NCI-H524 treated with DMSO at 0.1 percent for 48 hours (cell line): ENCODE measurements at regions not wholly inside any gene's neighbourhood (a gene's known extent, or its start where the extent isn't known, plus 50 kb on each side); places are given as distances from the start of the nearest gene placed in this dataset.

Source experiments
- DNase-seq: peaks from one replicate; lab custom pipeline; 2025; lab: John Stamatoyannopoulos, UW

GRCh38 chr1:172887162-172887561 lies 163.6 kb downstream of the TNFSF18 start:
- DNase-seq, result no peak

DNA sequence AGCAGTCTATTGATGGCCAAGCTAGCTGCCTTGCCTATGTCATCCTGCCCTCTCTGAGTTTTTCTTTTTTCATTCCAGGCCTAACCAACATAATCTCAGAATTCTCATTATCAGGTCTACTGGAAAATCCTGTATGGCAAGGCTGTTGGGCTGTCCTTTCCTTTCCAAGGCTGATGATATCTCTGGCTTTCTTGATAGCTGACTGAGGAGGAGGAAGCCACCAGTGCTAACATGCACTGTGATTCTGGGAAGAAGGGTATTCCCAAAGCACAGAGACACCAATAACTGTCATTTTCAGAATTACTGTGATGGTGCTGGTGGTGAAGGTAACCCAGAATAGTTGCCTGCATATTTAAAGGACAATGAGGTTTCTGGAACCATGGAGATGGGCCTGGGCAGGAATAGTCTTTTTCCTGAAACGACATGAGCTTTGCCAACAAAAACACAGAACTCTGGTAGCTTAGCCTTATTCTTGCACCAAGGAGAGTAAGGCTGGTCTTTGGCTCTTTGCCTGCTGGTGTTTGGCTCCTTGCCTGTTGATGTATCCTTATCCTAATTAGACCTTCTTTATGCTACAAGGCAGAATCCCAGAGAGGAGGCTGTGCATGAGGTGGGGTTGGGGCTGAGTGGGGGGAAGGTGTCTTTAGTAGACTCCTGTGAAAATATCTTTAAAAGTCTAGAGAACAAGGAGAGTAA lies 157.4 kb downstream of the TNFSF18 start:
- no peak for DNase-seq

DNA sequence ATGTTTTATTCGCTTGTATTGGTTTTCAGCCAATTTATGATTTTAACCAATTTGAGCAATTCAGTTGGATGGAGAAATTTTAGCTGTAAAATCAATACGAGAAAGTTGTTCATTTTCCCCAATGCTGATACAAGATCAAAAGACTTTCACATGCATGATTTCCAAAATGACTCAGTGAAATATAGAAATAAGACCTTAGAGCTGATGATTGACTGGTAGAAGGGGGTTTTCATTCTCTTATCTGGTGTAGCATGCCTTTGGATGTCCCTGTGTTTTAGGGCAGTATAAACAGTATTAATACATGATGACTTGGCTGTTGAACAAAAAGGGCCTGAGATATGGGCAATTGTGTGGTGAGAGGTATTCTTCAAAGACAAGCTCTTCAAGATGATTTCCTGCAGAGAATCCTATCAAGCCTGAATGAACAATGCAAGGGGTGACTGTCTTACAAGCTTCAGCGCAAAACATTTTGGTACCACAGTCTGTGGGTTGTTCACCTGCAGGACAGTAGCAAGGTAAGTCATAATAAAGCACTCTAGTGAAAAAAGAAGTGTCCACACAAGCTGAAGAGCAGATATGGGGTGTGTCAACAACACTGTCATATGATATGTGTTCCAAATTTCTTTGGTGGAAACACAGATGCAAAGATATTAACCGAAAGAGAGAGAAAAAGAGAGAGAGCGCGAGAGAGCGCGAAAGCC lies 156.2 kb downstream of the TNFSF18 start:
- no peak for DNase-seq

DNA sequence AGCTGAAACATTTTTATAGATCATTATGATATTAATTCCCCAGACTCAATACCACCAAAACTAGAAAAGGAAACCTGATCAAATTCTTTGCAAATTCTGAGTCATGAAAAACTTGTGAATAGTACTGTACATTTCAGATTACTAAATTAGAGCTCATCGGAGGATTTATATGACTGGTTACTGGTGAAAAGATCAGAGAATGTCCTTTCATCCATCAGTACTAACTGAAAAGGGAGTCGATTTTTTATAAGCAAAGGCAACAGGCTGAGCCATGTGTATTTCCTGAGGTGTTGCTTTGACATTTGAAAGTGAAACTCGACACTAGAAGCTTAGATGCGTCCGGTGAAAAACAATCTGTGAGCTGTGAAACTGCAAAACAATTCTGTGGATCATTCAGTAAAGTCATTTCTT lies 155.7 kb downstream of the TNFSF18 start:
- DNase-seq, result no peak

- DNase-seq, result no peak
Measured at GRCh38 chr1:172895761-172896160, 155.0 kb downstream of the TNFSF18 start.

DNA sequence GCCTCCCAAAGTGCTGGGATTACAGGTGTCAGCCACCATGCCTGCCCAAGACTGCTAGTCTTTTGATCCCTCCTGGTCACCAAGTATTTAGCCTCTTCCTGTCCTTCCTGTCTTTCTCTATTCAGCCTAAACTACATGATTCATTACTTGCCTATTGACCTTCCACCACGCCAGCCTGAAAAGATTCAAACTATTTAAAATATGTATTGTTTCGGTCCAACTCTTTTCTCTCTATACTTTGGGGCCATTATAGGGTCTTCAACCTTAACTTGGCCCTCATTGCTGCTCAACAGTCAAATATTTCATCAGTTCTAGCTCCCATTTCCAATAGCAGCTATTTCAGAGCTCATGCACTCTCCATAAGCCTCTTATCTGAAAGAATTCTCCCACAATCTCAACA lies 153.0 kb downstream of the TNFSF18 start:
- no peak for DNase-seq

GRCh38 chr1:172898866-172899265 lies 151.9 kb downstream of the TNFSF18 start:
- no peak for DNase-seq

DNA sequence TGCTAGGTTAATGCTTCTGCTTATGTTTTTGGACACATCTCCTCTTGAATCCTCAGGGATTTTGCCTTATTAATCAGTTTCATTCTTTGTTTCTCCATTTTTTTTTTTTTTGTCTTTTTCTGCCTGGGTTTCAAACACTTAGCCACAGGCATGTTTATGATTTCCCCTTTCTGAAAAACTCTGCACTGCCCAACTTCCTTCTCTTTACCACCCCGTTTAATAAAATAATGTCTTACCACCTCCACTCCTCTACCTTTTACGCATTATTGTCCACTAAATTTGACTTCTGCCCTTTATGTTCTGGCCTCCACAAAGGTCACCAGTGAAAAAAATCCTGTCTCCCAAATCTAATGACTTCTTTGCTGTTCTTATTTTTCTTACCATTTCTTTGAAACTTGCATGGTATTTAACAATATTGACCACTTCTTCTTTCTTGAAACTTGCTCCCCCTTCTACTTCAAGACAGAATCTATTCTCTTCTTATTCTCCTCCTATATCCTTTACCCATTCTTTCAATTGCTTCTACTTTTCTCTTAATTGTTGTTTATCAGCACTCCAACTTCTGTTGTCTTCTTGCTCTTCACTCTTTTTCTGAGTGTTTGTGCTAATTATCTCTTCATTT lies 150.3 kb downstream of the TNFSF18 start:
- no peak for DNase-seq

DNA sequence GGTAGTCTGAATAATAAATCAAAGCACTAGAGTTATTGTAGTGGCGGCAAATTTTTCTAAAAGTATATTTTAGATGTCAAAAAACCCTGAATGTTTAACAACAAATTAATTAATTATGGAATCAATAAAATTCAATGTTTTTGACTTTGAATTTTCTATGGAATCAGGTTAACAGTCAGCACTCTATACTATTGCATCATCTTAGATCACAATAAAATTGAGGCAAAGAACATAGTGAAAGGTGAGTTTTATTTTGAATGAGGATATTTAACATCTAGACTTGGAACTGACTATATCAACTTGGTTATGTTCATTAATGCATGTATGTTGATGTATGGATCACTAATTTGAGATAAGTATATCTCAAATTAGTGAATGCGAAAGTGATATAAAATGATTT lies 148.5 kb downstream of the TNFSF18 start:
- DNase-seq, result no peak

DNA sequence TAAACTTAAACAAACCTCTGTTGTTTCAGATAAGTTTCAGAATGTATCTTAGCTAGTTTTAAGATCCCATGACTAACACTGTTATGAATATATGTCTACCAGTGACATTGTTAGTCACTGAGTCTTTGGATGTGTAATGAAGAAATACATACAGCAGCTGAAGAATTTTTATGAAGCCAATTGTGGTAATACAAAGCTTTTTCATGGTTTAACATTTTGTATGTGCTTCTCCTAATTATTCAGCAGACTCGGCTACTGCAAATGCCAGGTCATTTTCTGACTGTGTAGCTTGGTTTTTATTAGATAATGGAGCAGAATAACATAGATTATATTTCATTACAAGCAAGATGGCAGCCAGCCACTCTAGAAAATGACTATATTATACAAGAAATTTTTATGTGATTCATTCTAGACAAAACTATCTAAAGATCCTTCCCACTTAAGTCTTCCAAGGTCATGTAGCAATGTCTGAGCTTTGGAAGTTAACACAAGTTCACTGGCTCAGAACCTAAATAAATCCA lies 147.8 kb downstream of the TNFSF18 start:
- DNase-seq, result no peak

DNA sequence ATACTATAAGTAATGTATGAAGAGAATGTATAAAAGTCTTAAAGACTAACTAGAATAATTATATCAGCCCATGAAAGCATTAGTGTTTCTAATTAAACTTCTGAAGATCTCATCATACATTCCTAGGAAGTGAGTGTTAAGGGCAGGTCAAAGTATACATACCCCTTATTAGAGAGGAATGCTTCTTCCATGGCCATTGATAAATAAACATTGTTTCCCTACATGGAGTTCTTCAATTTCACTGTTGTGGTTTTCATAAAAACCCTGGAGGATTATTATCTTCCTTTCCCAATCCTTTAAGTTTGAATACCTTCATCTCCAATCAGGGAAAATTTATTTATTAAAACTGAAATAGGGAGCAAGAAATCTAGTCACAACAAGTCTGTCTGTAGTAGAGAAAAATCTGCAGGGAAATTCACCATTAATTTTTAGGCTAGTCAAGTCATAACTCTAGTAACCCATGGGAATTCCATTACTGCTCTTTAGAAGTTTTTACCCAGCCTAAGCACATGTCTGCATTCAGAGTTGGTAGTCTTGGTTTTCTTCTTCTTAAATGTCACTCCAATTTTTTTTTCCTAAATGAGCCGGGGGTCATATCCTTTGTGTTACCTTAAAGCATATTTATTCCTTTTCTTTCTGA lies 147.0 kb downstream of the TNFSF18 start:
- DNase-seq, result no peak

DNA sequence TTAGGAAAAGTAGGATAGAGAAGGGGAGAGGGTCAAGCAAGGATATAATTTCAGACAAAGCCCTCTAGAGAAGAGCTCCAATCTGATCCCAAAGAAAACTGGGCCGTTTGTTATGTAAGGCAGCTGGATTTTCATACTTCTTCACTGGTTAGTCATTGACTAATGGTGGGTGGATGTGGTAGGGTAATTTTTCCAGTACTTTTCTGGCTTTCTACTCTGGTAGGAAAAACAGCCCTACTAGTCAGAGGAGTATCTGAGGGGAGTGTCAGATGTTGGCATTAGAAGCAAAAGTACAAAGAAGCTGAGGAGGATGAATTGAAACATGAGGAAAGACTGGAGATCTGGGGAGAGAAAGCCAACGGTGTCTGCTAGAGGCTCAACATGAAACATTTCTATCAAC lies 145.3 kb downstream of the TNFSF18 start:
- DNase-seq, result no peak

- no peak for DNase-seq
Measured at GRCh38 chr1:172906778-172907592, 143.8 kb downstream of the TNFSF18 start.

- no peak for DNase-seq
Measured at GRCh38 chr1:172907834-172908326, 142.9 kb downstream of the TNFSF18 start.

GRCh38 chr1:172909606-172910326 lies 141.0 kb downstream of the TNFSF18 start:
- DNase-seq, result no peak

DNA sequence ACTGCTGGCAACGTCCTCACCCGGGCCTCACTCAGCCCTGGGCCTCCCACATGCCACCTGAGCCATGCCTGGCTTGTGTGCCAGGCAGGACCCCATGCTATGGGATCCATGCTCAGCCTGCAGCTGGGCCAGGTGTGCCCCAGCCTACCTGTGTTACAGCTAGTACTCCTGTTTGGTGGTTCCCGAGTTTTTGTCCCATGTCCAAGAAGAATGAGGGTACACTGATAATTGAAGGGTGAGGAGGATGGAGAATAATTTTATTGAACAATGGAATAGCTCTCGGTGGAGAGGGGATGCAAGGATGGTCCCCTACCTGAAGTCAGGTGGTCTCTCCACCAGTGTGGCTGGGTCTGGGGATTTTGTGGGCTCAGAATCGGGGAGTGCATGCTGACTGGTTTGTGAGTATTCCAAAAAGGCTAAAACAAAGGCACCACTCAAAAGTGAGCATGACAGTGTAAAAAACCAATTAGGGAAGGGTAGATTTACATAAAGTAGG lies 137.9 kb downstream of the TNFSF18 start:
- DNase-seq, result no peak

- DNase-seq, result no peak
Measured at GRCh38 chr1:172914501-172915144, 136.1 kb downstream of the TNFSF18 start.

- no peak for DNase-seq
Measured at GRCh38 chr1:172915271-172915670, 135.5 kb downstream of the TNFSF18 start.

GRCh38 chr1:172916116-172916515 lies 134.6 kb downstream of the TNFSF18 start:
- DNase-seq, result no peak

DNA sequence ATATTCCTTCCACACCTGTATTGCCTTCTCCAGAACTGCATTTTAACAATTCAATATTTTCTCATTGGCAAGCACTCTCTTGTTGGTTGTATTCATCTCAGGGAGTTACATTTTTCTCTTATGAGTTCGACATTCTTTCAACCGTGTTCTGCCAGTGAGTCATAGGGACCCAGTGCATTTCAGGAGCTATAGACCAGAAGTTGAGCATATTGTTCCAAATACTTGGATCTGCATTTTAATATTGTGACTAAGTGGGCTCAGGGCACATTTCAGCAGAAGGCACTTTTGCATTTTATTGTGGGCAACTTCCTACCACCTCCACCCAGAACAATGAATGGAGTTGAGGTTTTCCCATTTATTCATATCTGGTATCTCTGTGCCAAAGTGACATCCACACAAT lies 132.8 kb downstream of the TNFSF18 start:
- DNase-seq, result no peak
